ENCODE measurements at regions not wholly inside any gene's neighbourhood (a gene's known extent, or its start where the extent isn't known, plus 50 kb on each side); places are given as distances from the start of the nearest gene placed in this dataset.

DNA sequence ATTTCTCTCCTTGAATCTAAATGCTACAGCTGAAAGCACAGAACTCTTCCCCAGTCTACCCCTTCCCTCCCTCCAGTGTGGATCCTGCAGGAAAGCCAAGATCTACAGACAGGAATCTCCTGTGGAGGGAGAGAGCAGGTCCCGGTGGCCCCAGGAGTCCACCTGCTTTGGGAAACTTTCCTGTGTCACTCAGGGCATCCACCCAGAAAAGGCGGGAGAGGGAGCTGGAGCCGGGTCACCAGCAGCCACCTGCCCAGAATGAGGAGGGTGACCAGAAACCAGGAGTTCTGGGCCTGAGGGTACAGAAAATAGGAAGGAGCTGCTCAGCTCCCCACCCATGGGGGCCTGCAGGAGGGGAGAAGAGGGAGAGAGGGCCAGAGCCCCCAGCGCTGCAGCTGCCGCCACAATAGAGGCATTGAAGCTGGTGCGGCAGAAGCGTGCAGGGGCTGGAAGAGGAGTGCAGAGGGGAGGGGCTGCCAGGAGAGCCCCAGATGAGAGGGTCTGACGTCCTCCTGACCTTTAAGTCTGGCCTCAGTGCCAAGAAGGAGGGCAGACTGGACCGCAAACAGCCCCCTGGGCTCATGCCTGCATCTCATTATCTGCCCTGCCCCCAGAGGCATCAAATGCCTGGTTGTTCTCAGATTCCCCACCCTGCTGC lies 56.3 kb upstream of the TMEM72 start:
- Mint-ChIP-seq H3K27ac (no peak overlapping the region), H3K4me3 (no peak overlapping the region), H3K4me1 (no peaks in the 10 kb centered on the region), H3K36me3 (no peaks in the 10 kb centered on the region), H3K27me3 (ENCODE audit: low read depth in 3 of 3) (peaks cover 3 to 6% (median 3%) of the 10 kb centered on the region in 3 donors), H3K9me3 (peaks cover 0 to 2% (median 0%) of the 10 kb centered on the region in 7 donors)
- Histone ChIP-seq H3K4me2 (replicated peaks; ENCODE audit: extremely low read depth, low read length, poor library complexity, severe bottlenecking) (no peak overlapping the region), H3K79me2 (ENCODE audit: insufficient read depth, low read length) (no peaks in the 10 kb centered on the region), H3K4me3 (replicated peaks in 1 of 3; ENCODE audit: low read depth in 2 of 3, low read length in 3 of 3) (no peak overlapping the region), H3K4me1 (ENCODE audit: control insufficient read depth in 1 of 2, insufficient read depth in 2 of 2, low read length in 2 of 2) (no peaks in the 10 kb centered on the region), H3K9me3 (replicated peaks in 1 of 2; ENCODE audit: control insufficient read depth in 1 of 2, insufficient read depth in 1 of 2, low read length in 2 of 2) (no peaks in the 10 kb centered on the region), H2AFZ (ENCODE audit: insufficient read depth, low read depth, low read length, poor library complexity, severe bottlenecking) (no peak overlapping the region), H3K27ac (ENCODE audit: low read depth in 1 of 2, low read length in 2 of 2) (no peak overlapping the region), H3K27me3 (ENCODE audit: control insufficient read depth in 2 of 2, insufficient read depth in 2 of 2, low read length in 2 of 2) (no peaks in the 10 kb centered on the region), H4K20me1 (ENCODE audit: insufficient read depth, low read length) (no peaks in the 10 kb centered on the region), H3K9ac (ENCODE audit: insufficient read depth, low read length, poor library complexity, severe bottlenecking) (no peak overlapping the region), H3K36me3 (replicated peaks in 1 of 2; ENCODE audit: control insufficient read depth in 1 of 2, insufficient read depth in 2 of 2, low read length in 2 of 2) (no peaks in the 10 kb centered on the region)
- intact Hi-C loops (cut with micrococcal nuclease), result loop anchor here (5.0 to 10.0 kb wide), 2 partner anchors 470 to 1178 kb away; partner anchors contain the start of gene CXCL12 (in 1 of the 2)
- TF ChIP-seq, protein P1, sequence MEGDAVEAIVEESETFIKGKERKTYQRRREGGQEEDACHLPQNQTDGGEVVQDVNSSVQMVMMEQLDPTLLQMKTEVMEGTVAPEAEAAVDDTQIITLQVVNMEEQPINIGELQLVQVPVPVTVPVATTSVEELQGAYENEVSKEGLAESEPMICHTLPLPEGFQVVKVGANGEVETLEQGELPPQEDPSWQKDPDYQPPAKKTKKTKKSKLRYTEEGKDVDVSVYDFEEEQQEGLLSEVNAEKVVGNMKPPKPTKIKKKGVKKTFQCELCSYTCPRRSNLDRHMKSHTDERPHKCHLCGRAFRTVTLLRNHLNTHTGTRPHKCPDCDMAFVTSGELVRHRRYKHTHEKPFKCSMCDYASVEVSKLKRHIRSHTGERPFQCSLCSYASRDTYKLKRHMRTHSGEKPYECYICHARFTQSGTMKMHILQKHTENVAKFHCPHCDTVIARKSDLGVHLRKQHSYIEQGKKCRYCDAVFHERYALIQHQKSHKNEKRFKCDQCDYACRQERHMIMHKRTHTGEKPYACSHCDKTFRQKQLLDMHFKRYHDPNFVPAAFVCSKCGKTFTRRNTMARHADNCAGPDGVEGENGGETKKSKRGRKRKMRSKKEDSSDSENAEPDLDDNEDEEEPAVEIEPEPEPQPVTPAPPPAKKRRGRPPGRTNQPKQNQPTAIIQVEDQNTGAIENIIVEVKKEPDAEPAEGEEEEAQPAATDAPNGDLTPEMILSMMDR (IDR thresholded peaks at IDR 0.05), result no peak
- no peak for DNase-seq
- WGBS (ENCODE audit: insufficient coverage), result 84% methylated on average over 9 of the region's 9 CpGs

- Histone ChIP-seq H4K20me1 (ENCODE audit: insufficient read depth, low read length) (no peaks in the 10 kb centered on the region), H3K27me3 (ENCODE audit: control insufficient read depth in 2 of 2, insufficient read depth in 2 of 2, low read length in 2 of 2) (no peaks in the 10 kb centered on the region), H3K79me2 (ENCODE audit: insufficient read depth, low read length) (no peaks in the 10 kb centered on the region), H3K4me2 (replicated peaks; ENCODE audit: extremely low read depth, low read length, poor library complexity, severe bottlenecking) (no peak overlapping the region), H3K36me3 (replicated peaks in 1 of 2; ENCODE audit: control insufficient read depth in 1 of 2, insufficient read depth in 2 of 2, low read length in 2 of 2) (no peaks in the 10 kb centered on the region), H3K4me3 (replicated peaks in 1 of 3; ENCODE audit: low read depth in 2 of 3, low read length in 3 of 3) (no peak overlapping the region), H3K9ac (ENCODE audit: insufficient read depth, low read length, poor library complexity, severe bottlenecking) (no peak overlapping the region), H3K27ac (ENCODE audit: low read depth in 1 of 2, low read length in 2 of 2) (no peak overlapping the region), H3K9me3 (replicated peaks in 1 of 2; ENCODE audit: control insufficient read depth in 1 of 2, insufficient read depth in 1 of 2, low read length in 2 of 2) (no peaks in the 10 kb centered on the region), H2AFZ (ENCODE audit: insufficient read depth, low read depth, low read length, poor library complexity, severe bottlenecking) (no peak overlapping the region), H3K4me1 (ENCODE audit: control insufficient read depth in 1 of 2, insufficient read depth in 2 of 2, low read length in 2 of 2) (no peaks in the 10 kb centered on the region)
- Mint-ChIP-seq H3K4me1 (no peaks in the 10 kb centered on the region), H3K27ac (no peak overlapping the region), H3K36me3 (no peaks in the 10 kb centered on the region), H3K9me3 (peaks cover 0 to 2% (median 0%) of the 10 kb centered on the region in 7 donors), H3K27me3 (ENCODE audit: low read depth in 3 of 3) (peaks cover 1 to 6% (median 3%) of the 10 kb centered on the region in 3 donors), H3K4me3 (no peak overlapping the region)
- intact Hi-C loops (cut with micrococcal nuclease), result loop anchor here (2.0 to 10.0 kb wide), 3 partner anchors 472 to 1184 kb away; partner anchors contain the start of gene CXCL12 (in 1 of the 2)
- DNase-seq, result no peak
- WGBS (ENCODE audit: insufficient coverage), result 88% methylated on average over 7 of the region's 7 CpGs
- TF ChIP-seq, protein P1 (IDR thresholded peaks at IDR 0.05), result no peak
Observed at GRCh38 chr10:44856696-44857095, 54.4 kb upstream of the TMEM72 start.

Data from CD14-positive monocyte (primary cell).